ENCODE measurements at regions not wholly inside any gene's neighbourhood (a gene's known extent, or its start where the extent isn't known, plus 50 kb on each side); places are given as distances from the start of the nearest gene placed in this dataset.
"Not testable (repeated sequence)": the region's sequence is repeated elsewhere in the genome, so short reads cannot be mapped to it uniquely, and the experiment has no call there.

DNA sequence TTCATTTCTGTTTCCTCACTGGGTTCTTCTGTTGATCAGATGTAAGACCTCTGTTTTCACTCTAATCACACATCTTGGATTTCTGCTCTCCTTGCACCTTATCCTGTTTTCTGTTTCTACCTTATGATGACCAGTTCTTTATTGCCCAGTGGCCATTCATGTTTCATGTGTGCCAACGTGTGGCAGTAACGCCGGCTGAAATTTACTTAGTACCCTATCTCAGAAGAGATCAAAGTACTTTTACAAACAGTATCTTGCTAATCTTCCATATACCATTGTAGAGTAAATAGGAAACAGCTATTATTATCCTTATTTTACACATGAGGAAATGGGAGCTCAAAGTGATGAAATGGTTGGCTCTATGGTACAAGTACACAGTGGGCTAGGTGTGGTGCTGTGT is 74.0 kb downstream of the GATA3 start:
- no peak for DNase-seq (ENCODE audit: low read depth)

DNA sequence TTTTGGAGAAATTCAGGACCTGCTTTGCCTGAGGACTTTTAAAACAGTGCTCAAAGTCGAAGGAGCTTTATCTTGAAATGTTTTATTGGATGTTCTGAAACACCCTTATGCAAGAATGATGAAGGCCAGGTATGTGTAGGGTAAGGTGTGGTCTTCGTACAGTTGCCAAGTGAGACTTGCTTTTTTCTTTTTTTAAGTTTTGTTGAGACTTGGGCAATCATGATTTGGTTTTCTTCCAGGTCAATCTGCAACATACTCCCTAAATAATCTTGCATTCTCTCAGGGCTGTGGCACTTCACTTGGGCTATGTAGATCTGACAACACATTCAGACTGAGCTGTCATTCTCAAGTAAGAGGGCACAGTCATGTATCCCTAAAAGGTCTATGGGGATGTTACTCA is 75.0 kb downstream of the GATA3 start:
- DNase-seq (ENCODE audit: low read depth), result no peak

DNA sequence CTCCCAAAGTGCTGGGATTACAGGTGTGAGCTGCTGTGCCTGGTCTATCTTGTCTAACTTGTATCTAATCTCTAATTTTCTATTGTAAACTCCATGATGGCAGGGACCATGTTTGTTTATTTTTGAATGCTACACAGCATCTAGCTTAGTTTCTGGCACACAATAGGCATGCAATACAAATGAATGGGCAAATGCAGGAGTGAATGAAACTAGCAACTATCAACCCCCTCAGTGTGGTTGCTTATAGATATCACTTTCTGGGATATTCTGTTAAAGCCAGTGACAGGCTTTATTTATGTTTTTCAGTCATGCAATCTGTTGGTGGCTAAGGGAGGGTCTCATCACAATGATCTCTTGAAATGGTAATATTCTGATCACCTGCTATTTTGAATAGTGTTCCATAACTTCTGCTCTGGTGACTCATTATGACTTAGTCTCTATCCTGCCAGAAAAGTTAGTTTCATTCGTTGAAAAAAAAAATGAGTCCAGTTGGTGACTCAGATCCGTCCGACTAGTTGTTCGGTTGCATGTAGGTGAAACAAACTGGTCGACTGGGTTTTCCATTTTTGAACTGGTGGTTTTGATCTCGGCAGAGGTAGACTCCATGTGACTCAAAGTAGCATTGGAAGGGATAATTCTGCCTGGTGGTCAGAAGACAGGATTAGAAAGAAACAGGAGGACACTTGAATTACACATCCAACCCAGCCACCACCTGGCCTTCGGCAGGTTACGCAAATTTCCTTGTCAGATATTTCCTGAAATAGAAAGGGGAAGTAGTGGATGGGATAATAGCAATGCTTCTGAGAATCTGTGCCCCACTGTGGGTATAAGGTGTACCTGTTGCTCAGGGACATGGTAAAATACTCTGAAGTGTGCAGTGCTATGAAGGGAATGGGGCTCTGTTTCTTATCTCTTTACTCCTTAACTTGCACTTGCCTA is 76.8 kb downstream of the GATA3 start:
- DNase-seq (ENCODE audit: low read depth), result no peak

DNA sequence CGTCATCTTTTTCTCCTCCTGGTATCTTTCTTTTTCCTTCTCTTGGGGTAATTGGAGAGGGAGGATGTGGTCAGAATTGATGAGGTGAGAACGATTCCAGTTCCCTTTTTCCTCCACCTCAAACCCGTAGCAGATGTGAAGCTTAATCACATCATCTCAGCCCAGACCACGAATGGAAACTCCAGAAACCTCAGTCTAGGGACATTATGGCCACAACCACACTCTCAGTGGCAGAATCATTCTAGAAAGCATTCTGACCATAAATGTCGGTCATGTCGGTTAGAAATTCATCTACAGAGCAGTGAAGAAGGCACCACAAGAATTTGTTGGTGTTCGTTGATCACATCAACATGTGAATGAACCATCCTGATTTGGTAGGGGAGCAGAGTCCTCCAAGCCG is 78.7 kb downstream of the GATA3 start:
- DNase-seq (ENCODE audit: low read depth), result no peak

DNA sequence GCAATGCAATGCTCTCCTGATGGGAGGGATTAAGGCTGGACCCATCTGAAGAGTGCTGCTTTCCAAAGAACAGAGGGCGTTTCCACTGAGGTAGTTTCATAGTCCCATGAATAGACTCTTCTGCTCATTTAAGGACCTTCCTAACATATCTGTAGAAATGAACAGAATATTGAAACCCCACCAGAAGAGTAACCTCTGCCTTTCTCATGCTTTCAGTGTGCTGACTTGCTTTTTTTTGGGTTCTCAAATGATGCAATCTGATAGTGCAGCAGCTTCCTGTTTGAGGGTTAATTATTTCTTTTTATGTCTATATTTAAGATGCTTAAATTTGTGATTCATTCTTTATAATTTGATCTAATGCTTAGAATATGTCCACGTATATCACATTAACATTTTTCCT is 82.2 kb downstream of the GATA3 start:
- no peak for DNase-seq (ENCODE audit: low read depth)

DNA sequence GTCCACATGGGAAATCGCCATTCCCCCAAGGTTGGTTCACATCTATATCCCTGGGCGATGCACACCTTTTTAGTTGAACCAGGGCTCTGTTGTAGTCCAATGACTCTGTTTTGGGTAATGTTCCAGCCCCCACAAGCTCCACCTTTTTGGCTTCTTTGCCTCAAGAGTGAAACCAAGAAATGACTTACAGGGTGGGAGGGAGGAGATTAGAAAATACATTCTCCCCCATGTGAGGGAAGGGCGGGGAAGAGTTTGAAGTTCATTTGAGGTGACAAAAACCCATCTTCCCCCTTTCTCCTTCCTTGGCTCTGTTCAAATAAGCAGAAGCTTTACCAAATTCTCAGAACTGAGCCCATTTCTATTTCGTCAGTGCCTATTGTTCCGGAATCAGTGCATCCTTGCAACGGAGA is 82.8 kb downstream of the GATA3 start:
- no peak for DNase-seq (ENCODE audit: low read depth)

DNA sequence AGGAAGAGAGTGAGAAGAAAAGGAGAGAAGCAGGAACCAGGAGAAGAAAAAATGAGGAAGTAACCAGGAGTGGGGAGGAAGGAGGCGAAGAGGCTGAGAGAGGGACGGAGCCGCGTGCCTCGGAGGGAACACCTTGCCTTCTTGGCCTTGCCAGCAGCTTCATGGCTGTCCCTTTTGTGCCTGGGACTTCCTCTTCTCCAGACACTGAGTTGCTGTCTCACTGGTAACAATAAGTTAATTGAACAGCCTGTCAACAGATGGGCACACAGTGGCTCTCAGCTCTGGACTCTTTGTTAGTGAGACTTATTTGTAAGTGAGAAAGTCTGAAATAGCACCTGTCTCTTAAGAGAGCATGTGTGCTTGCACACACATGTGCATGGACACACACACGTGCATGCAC is 83.2 kb downstream of the GATA3 start:
- no peak for DNase-seq (ENCODE audit: low read depth)

DNA sequence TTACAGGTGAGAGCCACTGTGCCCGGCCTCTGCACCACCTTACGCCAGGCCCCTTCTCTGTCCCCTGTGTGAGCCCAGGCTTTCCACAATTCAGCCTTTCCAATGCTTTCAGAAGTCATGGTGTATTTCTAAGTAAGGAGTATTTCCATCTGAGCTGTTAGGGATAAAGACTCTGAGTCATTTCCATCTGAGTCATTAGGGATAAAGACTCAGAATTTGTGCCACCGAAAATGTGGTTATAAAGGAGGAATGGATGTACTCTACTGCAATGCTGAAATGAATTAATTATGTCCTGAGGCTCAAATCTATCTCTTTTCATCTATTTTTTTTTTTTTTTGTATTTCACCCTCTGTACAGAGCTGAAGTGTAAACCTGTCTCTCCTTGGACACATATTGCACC is 84.0 kb downstream of the GATA3 start:
- no peak for DNase-seq (ENCODE audit: low read depth)

DNA sequence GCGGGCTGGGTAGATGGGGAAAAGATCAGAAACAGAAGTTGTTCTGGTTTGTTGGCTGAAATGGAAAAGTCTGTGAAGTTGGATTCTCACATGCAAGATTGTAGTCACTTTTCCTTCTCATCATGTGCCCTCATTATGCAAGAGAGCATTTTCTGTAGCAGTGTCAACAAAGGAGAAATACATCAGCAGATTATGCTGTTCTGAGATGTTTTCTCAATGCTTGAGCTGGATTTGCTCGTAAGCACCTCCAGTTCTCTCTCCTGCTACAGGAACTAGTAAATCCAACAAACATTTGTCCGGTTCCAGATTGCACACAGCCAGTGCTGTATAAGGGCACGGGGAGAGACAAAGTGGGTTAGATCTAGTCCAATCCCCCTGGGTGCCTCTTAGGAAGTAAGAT is 90.0 kb downstream of the GATA3 start:
- DNase-seq (ENCODE audit: low read depth), result no peak

DNA sequence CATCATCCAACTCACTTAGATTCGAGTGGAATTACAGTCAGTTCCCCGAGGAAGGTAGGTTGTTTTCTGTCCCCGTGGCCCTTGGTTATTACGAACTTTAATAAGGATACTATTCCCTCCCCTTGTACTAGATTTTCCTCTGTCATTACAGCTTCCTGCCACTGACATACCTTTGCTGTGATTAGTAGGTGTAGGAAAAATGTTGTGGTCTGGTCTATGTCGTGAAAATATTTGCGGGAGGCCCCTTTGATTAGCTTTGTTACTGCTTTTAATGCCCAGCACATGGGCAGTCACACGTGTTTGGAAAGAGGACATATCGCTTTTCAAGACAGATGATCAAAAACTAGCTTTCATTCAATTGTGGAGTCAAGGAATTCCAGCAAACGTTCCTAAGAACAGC is 92.2 kb downstream of the GATA3 start:
- DNase-seq (ENCODE audit: low read depth), result no peak

DNA sequence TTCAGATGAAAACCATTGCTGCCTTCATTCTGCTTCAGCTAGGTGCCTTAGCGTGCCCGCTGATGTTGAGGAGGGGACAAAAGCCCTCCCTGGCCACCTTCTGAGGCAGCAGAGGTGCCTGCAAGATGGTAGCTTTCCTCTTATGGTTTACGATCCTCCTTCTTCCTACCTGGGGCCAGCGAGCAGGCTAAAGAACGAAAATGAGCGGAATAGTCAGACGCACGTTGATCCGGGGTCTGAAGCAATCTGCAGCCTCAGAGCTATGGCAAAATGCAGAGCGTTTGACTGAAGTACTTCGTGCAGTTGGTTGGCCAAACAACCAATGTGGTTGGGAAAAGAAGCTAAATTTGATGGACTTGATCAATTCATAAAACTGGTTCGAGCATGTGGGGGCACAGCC is 95.5 kb downstream of the GATA3 start:
- DNase-seq (ENCODE audit: low read depth), result no peak

DNA sequence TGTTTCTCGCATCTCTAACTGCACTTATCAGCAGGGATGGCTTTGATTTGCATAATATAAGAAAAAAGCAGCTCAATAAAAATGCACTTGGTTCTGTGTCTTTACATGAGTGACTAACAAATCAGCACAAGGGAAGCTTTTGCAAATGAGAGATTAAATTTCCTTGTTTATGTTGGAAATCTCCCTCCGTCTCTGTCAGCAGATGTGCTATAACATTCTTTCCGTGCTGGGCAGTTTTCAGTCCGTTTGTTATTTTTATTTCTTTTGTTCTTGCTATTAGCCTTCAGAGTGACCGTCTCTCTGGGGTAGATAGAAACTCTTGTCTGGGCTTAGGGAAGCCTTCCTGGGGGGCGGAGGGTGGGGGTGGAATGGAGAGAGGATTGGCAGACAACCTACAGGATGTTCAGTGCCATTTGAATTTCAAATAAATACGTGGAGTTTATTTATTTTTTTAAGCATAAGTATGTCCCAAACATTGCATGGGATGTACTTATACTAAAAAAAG is 96.0 kb downstream of the GATA3 start:
- DNase-seq (ENCODE audit: low read depth), result no peak

DNA sequence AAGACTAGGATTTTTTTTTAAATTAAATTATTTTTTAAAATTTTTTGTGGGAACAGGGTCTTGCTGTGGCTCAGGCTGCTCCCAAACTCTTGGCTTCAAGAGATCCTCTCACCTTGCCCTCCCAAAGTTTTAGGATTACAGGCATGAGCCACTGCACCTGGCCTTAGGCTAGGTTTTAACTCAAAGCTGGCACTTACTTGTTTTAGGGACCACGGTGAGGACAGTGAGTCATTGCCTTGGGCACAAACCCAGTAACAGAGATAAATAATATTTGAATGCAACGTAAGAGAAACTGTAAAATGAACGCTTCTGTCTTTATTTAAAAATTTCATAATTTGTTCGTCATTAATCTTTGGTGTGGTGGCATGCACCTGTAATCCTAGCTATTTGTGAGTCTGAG is 96.6 kb downstream of the GATA3 start:
- DNase-seq (ENCODE audit: low read depth), result no peak

DNA sequence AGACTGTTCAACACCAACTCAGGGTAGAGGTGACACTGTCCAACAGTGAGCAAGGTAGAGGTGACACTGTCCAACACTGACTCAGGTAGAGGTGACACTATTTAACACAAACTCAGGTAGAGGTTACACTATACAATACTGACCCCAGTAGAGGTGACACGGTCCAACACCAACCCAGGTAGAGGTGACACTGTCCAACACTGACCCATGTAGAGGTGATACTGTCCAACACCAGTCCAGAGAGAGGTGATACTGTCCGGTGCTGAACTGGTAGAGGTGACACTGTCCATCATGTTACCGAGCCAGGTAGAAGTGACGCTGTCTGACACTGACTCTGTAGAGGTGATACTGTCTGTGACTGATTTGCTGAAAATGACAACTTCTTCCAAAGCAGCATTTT is 102.4 kb downstream of the GATA3 start:
- no peak for DNase-seq (ENCODE audit: low read depth)

DNA sequence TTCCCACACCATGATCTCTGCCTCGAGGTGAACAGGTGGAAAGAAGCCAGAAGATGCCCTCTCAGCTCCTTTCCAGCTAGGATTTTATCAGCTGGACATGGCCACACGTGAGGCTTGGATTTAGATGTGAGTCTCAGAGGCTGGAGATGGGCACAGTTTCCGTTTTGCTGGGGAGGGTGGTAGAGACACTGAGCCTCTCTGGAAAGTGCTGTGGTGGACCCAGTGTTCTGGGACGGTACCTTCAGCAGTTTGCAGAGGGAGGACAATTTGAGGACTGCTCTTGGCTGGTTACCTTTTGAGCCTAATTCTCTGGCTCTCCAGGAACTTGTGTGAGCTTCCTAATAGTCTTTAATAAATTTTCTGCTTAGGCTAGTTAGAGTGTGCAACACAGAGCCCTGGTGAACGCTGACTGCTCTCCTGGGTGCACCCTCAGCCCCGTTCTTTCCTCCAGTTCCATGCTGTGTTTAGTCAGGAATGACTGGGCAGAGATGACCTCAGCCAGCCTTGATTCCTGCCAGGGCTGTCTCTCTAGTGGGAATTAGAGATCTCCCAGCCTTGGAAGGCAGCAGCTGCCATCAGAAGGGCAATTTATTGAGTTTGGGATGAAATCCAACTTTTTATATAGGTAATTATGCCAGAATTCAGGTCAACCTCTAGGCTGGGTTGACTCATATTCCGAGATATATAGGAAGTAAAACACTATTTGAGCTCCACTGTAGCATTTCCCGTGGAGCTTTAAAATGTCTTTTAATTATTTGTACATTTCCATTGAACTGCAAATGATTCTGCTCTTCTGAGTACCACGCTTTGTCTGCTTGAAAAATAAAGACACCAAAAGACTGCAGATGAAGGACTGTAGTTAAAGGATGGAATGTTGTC is 103.9 kb downstream of the GATA3 start:
- no peak for DNase-seq (ENCODE audit: low read depth)

DNA sequence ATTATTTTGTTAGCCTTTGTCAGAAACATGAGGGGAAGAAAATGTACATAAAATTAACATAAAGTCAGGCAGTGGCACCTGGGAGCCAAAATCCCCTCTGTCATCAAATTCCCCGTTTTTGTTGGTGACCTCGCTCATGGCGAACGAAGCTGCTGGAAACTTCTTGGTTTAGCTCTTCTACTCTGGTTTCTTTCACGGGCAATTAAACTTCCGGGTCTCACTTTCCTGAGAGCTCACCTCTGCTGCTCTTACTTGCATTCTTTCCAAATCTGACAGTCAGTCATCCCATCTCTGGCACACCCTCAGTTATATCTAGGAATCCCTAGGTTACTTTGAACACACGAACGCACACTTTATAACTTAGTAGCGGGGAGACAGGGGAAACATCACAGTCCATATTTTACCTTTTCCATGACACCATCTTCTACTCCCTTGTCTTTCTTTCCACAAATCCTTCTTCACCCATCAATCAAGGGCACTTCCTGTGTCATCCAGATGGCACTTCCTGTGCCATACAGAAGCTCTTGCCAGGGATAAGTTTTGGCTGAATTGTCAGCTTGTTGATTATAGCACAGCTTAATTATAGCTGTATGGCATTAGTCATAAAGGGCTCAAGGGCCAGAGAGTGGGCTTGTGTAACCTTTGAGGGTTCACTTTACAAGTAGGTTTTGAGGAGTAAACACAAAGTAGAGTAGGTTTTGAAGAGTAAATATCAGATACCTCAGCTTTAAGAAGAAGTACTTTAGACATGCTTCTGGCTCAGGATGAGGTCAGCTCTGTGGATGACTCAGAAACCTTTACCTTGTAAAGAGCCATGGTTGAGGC is 105.1 kb downstream of the GATA3 start:
- no peak for DNase-seq (ENCODE audit: low read depth)

DNA sequence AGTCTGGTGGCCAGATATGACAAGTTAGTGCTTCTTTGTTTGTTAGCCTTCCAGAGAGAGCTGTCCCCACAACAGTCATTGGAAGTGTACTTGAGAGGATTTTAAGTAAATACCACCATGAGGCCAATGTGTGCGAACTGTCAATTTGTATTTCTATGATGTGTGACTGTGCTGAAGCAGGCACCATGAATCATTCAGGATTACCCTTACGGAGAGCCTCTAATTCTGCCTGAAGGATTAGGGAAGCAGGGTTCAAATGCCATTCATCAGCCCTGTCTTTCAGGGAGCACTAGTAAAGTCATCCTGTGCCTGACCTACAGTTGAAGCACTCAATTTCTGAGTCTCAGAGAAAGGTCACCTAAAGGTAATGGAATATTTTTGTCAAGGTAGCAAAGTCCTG is 109.3 kb downstream of the GATA3 start:
- DNase-seq (ENCODE audit: low read depth), result no peak

DNA sequence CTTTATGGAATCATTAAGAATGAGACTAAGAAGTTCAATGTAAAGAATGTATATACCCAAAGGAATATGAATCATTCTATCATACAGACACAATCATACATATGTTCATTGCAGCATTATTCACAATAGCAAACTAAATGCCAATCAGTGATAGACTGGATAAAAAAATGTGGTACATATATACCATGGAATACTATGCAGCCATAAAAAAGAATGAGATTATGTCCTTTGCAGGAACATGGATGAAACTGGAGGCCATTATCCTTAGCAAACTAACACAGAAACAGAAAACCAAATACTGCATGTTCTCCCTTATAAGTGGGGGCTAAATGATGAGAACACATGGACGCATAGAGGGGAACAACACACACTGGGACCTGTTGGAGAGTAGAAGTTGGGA is 110.2 kb downstream of the GATA3 start:
- DNase-seq (ENCODE audit: low read depth), result not testable (repeated sequence)

DNA sequence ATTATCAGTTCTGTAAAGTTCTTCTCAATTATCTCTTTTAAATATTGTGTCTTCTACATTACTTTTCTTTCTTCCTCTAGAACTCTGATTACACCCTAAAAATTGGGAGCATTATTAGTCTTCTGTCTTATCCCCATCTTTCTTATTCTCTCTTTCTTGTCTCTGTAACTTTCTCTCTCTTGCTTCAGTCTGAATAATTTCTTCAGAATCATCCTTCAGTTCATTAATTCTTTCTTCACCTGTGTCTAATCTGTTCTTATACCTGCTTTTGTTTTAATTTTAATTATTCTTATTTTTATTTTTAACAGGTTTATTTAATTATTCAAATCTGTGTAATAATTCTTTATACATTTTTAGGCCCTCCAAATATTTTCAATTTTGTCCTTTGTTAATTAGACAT is 114.3 kb downstream of the GATA3 start:
- DNase-seq (ENCODE audit: low read depth), result no peak

DNA sequence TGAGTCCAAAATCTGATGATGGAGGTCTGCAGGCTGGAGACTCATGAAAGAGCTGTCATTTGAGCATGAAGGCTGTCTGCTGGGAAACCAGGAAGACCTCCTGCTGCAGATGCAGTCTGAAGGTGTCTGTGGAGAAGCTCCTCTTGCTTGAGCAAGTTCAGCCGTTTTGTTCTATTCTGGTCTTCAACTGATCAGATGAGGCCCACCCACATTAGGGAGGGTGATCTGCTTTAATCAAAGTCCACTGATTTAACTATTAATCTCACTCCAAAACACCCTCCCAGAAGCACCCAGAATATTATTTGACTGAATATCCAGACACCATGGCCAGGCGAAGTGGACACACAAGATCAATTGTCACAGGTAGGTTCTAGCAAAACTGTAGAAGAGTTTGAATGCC is 116.5 kb downstream of the GATA3 start:
- DNase-seq (ENCODE audit: low read depth), result no peak

DNA sequence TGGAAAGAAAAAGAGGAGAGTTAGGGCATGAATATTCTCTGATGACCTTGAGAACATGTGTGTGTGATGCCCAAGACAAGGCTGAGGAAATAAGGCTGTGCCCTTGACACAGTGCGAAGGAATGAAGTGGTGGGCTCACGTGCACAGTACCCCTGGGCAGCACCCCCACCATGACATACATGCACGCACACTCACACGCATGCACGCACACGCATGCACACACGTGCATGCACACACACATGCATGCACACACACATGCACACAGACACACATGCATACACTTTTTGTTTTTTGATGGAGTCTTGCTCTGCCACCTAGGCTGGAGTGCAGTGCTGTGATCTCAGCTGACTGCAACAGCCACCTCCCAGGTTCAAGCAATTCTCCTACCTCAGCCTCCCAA is 118.1 kb downstream of the GATA3 start:
- no peak for DNase-seq (ENCODE audit: low read depth)

DNA sequence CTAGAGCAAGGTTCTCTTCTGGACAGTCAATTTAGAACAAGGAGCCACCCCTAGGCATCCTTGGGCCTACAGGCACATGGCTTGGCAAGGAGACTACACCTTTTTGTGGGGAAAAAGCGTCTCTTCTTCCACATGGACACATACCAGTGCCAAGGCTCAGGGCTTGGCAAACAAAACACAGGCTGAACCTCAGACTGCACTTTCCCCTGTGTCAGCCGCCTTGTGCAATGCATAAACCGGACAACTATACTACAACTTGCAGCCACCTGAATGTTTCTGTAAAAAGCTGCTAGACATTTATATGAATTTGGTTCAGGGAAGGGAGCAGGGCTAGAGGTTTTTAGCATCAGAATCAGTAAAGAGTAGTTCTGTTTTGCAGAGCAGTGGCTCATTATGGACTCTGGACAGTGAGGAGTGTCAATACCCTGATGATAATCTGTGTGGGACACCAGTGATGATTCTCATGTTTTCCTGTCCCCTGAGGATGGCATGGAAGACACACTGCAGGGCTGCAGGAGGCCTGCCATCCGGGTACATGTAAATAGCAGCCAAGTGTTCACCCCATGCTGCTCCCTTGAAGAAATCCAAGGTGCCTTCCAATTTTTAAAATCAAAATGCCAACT is 118.9 kb downstream of the GATA3 start:
- DNase-seq (ENCODE audit: low read depth), result no peak

Data from fibroblast of the conjunctiva (primary cell).